GM12801 (cell line): ENCODE measurements at regions not wholly inside any gene's neighbourhood (a gene's known extent, or its start where the extent isn't known, plus 50 kb on each side); places are given as distances from the start of the nearest gene placed in this dataset.

ENCODE experiments used
- TF ChIP-seq, protein P1 (sequence below): IDR thresholded peaks from one replicate; pipeline ENCODE4 v1.5.1; 2011; ENCODE audit warnings: control low read depth; ENCODE audit not compliant: insufficient read length; ENCODE audit errors: extremely low read depth

DNA sequence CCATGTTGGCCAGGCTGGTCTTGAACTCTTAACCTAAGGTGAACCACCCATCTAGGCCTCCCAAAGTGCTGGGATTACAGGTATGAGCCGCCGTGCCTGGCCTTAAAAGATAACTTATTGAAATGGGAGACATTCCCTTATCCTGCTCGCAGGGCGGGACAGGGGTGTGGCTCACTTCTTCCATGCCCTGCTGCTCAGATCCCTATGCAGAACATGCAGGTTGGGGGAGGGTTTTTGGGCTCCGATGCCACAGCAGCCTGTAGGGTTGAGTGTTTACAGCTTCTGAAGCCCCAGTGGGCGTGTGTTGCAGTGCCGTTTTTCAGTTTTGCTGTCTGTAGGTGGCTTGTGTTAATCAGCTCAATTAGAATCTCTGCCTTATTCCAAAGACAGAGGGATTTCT lies 108.0 kb upstream of the BRINP1 start:
- TF ChIP-seq, protein P1, sequence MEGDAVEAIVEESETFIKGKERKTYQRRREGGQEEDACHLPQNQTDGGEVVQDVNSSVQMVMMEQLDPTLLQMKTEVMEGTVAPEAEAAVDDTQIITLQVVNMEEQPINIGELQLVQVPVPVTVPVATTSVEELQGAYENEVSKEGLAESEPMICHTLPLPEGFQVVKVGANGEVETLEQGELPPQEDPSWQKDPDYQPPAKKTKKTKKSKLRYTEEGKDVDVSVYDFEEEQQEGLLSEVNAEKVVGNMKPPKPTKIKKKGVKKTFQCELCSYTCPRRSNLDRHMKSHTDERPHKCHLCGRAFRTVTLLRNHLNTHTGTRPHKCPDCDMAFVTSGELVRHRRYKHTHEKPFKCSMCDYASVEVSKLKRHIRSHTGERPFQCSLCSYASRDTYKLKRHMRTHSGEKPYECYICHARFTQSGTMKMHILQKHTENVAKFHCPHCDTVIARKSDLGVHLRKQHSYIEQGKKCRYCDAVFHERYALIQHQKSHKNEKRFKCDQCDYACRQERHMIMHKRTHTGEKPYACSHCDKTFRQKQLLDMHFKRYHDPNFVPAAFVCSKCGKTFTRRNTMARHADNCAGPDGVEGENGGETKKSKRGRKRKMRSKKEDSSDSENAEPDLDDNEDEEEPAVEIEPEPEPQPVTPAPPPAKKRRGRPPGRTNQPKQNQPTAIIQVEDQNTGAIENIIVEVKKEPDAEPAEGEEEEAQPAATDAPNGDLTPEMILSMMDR: no peak

DNA sequence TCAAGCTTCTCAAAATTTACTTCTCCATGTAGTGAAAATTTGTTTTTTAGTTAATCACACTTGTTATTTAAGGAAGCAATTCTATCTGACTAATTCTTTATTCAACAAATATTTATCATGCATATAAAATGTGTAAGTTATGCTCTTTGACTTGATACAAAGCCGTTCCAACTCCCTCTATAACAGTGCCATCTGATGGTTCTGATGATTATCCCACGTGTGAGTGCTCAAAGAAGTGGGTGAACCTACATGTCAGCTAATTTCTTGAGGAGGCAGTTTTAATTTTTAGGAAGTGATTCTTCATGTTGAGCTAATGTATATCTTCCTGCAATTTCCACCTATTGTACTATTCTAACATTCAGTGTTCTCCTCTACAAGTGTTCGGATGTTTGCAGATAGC lies 88.8 kb upstream of the BRINP1 start:
- TF ChIP-seq, protein P1: no peak

GRCh38 chr9:119453980-119454379 lies 84.7 kb upstream of the BRINP1 start:
- TF ChIP-seq, protein P1: no peak

GRCh38 chr9:119453490-119453911 lies 84.3 kb upstream of the BRINP1 start:
- TF ChIP-seq, protein P1: no peak

- TF ChIP-seq, protein P1: no peak
These were observed 82.2 kb upstream of the BRINP1 start for GRCh38 chr9:119451426-119451825.

DNA sequence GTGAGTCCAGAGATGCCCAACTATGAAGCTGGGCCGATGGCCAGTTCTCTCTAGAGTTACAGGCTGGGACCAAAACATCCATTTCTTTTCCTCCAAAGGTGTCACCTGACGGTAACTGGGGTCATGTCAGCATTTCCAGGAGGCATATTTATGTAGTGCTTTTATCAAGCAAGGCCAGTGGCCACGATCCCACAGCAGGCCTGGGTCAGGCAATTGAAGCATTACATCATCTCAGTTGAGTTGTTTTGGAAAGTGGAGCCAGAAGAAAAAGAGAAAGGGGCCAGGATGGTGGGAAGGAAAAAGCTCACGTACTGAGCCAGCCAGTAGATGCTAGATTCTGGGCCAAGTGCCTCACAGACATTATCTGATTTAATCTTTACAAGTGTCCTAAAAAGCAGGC lies 73.9 kb upstream of the BRINP1 start:
- TF ChIP-seq, protein P1: no peak

DNA sequence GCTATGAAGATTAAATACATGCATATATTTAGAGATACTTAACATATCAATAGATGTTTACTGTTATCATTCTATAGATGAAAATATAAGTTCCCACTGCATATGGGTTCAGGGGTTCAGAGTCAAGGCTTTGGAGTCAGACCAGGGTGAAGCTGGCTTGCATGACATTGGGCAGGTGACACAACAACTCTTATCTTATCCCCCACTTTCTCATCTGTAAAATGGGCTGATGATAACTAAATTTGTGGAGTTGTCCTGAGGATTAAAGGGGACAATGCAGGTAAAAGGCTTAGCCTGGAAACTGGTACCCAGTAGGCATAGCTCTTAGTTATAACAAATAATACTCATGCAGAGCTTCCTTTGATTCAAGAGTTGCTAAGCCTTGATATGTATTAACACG lies 72.6 kb upstream of the BRINP1 start:
- TF ChIP-seq, protein P1: no peak

- TF ChIP-seq, protein P1: no peak
These were observed 72.1 kb upstream of the BRINP1 start for GRCh38 chr9:119441338-119441737.
